ENCODE measurements at regions not wholly inside any gene's neighbourhood (a gene's known extent, or its start where the extent isn't known, plus 50 kb on each side); places are given as distances from the start of the nearest gene placed in this dataset.

DNA sequence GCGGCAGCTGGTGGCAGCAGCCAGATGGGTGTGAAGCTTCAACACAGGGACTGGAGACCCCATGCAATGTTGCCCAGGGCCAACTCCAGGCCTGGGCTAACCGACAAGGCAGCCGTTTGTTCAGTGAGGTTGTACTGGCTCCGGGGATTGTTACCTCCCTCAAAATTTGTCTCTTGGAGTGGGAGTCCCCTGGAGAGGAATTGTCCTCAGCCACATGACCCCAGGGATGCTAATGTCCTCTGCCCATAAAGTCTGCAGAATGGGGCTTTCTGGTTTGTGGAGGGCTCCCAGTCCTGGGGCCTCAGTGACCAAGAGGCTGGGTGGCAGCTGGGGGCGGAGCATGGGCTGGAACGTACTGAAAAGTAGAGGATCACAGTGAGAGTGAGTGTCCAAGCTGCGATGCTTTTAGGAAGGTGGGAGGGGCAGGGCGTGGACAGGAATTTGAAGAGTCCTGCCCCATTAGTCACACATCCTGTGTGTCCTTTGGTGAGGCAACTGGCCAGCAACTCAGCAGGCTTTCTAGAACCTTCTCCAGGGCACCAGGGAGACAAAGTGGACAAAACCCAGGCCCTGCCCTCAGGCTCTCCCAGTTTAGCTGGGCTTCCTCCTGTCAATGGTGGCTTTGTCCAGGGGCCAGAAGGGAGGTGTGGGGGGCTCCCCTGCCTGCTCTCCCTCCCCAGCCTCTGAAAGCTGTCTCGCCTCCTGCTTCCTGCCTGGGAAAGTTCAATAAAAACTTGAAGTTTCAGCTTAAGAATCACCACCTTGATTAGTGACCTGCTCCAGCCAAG lies 114.0 kb downstream of the NSG2 start:
- DNase-seq = no peak

DNA sequence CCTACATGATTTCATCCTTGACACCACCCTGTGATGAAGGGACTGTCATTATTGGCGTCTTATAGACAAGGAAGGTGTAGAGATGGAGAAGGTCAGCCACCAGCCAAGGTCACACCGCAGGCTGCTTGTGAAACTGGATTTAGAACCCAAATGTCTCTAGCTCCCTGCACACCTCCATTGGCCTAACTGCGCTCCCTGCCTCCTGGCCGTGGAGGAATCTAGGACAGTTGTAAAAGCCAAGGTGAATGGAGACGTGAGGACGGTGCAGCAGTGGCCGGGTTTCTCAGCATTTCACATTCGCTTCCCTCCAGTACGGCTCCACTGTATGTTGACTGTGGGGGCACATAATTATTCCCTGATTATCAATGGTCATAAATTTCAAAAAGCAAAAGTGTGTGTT lies 119.9 kb downstream of the NSG2 start:
- no peak for DNase-seq

DNA sequence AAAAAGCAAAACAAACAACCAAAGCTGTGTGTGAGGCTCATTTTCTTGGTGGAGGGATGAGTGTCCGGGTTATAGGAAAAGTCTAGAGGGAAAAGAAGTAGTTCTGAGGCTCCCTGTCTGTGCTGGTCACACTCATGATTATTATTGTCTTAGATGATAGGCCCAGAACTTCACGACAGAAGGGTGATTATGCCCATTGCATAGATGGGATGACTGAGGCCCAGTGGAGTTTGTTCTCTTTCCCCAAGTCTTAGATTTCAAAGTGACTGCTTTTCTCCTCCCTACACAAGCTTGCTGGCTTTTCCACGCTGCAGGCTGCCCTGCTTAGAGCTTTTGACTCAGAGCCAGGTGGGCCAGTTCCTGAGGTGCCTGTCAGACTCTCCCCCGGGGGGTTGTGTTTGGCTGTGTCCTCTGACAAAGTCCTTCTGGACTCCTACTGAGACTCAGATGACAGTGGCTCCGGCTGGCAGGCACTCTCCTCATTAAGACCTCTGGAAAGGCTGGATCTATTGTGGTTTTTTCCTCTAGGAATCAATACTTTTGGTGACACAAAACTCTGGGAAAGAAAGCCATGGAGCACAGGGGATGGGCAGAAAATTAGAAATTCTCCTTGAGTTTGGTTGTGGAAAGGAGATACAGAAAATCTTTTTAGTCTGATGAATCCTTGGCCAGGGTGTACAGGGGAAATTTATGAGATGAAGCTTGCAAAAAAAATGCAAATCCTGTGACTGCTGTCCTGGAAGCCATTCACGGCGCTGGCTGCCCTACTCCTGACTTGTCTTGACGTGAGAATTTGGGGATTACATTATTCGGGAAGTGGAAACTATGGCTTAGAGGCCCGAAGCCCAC lies 120.9 kb downstream of the NSG2 start:
- peak in 16 of 51 donors; percentile 12 to 47 (median 34) for DNase-seq

DNA sequence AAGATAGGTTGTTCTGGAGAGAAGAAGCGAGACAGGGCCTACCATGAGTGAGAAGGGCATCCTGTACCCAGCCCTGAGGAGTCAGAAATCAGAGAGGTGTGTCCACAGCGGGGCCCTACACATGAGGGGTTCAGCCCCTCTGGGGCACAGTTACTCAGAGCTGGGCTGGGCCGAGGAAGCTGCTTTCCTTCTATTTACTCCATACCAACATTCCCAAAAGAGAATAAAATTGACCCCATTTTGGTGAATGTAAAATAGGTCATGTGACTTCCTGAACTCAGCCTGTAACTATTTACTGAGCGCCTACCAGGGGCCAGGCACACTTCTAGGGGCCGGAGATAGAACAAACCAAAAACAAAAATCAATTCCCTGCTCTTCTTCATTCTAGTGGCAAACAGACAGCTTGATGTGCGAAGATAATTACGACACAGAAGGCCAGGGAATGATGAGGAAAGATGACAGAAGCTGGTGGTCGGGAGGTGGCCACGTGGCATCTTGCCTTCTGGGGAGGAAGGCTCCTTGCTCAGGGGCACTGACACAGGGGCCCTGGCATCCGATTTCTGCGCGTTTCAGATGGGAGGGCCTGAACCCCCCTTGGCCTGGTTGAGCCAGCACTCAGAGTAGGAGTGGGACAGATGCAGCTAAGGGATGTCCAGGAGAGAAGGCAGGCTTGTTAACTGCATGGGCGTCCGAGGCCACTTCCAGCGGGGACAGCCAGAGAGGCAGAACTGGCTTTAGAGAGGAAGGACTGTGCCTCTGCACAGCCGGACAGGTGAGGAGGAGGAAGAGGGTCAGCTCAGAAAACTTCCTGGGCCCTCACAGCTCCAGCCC lies 121.8 kb downstream of the NSG2 start:
- no peak for DNase-seq

DNA sequence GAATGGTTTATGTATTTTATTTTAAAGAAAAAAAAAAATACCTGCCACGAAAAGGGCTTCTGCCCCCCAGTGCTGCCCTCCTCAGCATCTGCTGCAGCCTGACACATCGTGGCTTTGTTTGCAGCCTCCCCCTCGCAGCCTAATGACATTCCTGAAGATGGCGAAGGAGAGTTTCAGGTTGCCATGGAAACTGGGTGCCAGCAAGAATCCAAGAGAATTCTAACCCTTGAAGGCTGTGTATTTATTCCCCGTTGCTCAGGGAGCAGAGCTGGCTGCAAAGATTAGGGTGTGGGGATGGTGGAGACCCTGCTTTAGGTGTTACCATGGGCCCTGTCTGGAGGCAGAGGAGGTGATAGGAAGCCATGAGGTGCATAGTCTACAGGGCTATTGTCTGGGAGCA lies 126.6 kb downstream of the NSG2 start:
- DNase-seq = peak in 24 of 51 donors; percentile 13 to 82 (median 37)

DNA sequence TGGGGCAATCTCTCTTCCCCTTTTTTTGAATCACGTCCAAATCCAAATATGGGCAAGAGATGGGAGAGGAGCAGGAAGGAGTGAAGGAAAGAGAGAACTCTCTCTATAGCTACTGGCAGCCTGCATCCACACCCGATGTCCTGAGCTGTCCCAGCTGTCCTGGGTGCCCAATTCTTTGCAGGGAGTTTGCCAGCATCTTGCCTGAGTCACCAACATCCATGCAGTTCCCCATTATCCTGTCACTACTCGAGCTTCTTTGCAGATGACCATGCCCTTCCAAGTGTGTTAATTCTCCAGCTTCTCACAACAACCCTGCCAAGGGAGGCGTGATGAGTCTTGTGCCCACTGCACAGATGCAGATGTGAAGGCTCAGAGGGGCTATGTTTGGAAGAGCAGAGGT lies 127.1 kb downstream of the NSG2 start:
- peak in 2 of 51 donors; percentile 11 to 46 for DNase-seq

DNA sequence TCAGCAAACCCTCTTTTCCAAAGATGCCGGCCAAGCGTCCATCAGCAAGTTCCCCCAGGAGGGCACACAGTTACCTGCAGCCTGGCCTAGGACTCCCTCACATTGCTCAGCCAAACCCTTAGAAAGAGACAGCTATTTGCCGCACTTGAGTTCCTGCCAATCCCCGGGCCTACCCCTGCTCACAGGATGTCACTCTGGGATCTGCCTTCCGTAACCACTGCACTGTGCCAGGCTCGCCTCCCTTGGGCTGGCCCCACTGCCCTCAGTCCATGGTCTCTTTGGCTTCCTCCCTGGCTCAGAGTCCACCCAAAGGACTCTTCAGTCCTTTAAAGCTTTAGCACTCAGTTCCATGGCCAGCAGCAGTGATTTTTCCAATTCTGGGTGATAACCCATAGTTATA lies 128.3 kb downstream of the NSG2 start:
- DNase-seq = no peak

DNA sequence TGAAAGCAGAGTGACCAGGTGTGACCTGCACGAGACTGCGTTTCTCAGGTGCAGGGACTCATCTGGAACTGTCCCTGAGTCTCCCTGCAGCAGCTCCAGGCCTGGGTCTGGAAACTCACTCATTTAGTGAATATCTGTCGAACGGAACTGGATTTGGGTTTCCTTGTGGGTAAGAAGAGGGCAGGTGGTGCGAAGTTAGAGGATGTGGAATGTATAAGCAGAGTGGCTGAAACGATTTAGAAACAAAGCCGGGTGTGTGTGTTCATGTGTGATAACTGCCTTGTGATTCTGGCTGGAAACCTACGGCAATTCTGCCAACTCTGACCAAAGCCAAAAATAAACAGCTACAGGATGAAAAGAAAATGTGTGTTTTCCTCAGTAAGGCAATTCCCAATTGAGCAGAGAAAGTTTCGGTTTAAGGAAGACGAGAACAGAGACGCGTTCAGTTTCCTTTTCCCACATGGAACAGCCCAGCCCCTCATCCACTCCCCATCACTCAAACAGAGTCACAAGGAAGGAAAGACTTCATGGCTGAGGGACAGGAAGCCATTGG lies 130.3 kb downstream of the NSG2 start:
- no peak for DNase-seq

DNA sequence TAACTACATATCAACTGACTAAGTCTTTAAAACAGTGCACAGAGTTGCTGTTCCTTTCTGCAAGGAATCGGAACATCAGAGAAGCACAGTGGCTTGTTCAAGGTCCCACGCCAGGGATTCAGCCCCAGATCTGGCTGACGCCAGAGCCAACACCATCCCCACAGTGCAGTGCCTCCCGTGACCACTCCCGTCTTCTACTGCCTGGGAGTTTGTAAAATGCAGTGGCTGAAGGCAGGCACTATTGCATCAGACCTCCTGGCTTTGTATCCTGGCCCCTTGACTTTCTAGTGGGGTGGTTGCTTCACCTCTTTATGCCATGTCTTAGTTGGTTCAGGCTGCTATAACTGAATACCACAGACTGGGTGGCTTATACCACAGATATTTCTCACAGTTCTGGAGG lies 131.0 kb downstream of the NSG2 start:
- no peak for DNase-seq

DNA sequence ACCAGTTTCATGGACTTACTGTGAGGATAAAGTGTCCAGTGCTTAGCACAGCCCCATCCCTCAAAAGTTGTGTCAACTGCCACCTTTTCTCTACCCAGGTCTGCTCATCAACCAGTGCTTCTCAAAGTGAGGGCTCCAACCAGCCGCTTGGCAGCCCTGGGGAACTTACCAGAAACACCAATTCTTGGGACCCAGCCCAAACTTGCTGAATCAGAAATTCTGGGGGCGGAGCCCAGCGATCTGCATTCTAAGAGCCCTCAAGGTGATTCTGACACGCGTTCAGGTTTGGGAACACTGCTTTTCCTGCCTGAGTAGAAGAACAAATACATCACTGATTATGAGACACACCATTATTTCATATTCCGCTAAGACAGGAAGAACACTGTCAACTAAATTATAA lies 132.0 kb downstream of the NSG2 start:
- DNase-seq = peak in 2 of 51 donors; percentile 17 to 52

DNA sequence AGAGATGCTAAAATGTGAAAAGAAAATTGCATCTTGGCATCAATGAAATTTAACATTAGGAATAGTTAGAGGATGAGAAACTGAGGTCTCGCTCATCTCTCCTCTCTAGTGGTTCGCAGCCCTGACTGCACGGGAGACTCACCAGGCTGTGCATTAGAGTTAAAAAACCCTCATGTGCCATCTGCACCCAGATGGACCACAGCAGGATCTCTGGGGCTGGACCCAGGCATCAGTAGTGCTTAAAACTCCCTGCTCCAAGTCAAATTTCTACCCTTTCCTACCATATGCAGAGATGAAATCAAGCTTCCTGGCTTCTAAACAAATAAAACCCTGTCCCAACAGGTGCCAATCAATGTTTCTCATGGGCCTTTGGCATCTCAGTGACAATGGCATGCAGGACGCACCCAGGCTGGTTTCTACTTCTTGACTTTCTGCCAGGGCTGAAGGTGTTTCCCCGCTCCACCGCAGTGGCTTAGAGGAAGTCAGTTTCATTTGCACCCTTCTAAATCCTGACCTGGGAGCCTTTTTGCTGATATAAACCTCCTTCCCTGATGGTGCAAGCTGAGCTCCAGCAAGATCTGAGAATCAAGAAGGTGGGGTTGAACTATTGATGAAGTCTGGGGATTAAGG lies 132.6 kb downstream of the NSG2 start:
- peak in 1 of 51 donors; percentile 52 for DNase-seq

DNA sequence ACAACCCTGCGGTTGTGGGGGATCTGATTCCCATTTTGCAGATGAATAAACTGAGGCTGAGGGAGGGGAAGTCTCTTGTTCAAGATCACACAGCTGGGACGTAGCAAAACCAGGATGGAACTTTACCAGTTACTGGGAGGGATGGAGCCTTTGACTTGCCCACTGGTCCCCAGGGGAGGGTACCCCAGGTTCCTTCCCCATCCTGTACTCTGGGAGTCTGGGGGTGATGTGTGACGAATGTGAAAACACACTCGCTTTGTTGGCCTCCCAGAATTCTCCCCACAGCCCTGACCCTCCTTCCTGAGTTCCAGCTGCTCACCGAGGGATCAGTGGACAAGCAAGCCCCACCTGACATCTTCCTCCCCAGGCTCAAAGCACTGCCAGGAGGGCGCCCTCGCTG lies 135.1 kb downstream of the NSG2 start:
- DNase-seq = no peak

DNA sequence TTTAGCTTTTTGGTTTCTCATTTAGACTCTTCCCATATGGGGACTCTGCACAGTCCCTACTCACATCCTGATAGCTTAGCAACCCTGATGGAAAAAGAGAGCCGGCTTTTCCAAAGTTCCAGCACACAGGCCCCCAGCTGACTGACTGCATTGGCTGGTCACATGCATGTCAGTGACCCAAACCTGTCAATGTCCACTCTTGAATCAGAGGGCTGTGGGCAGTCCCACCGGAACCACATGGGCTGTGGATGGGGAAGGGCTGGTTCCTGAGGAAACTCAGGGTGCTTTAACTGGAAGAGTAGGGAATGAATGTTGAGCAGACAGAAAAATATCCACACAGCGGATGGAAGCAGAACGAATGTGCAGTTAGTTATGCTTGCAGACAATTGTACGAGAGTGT lies 136.6 kb downstream of the NSG2 start:
- DNase-seq = no peak

DNA sequence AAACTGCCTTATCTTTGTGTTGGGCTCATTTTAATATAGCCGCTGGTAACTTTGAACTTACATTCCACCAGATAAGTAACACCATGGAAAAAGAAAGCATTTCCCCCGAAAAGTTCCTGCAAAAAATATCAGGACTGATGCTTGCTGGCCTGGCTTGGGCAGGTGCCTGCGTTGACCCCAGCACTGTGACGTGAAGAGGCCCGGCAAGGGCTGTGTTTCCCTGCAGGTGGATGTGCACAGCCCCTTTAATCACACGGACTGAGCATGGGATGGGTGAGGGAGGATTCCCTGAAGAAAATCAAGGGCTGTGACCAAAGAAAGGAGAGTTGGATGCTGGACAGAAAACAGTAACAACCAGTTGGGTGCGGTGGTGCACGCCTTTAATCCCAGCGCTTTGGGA lies 138.2 kb downstream of the NSG2 start:
- no peak for DNase-seq

DNA sequence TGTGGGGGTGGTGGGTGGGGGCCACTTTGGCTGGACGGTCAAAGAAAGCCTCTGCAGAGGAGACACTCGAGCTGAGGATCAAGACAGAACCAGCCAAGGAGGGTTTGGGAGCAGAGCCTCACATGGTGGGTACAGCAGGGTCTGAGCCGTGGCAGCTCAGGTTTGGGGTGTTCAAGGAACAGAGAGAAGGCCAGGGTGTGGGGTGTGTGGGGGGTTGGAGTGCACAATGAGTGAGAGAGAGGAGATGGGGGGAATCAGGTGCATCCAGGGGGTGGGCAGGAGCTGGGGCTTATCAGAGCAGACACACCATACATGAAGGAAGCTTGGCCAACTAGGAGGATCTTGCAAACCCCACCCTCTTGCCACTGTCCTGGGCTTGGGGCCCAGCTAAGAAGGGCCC lies 140.0 kb downstream of the NSG2 start:
- no peak for DNase-seq

DNA sequence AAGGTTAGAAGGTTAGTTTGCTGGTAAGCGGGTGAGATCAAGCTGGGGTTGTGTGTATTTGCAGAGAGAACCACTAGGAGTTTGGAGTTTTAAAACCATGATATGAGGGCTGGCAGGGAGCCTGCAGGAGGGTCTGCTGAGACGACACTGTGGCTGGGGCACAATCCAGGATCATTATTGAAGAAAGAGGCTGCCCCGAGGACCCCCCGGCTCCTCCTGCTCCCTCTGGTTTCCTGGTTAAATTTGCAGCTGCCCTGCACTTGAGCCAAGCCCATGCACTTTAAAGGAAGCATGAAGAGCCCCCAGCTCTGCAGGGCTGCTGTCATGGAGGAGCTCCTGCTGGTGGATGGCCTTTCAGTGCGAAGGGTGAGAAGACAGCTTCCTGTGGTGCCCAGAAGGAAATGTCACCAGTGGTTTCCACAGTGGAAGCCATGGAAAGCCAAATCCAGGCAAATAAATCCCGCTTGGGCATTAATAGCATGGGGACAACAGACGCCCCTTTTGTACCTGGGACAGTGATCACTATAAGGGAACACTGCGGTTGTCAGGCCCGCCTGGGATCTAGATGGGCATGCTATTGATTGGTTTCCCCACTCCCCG lies 140.7 kb downstream of the NSG2 start:
- no peak for DNase-seq

DNA sequence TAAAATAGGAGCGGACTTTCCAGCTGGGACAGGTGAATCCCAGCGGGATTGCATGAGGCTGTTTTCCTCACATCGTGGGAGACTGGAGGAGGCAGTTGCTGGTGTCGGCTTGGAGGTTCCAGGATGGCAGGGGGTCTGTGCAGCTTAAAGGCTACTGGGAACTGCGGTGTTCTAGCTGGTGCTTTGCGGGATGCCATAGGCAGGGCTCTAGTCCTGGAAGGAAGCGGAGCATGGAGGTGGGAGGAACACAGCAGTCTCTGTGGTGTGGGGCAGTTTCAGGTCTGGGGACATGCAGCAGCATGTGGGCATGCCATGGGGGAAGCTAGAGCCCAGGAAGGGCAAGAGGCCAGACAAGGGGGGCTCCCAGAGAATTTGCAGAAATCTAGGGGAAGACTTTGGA lies 141.5 kb downstream of the NSG2 start:
- DNase-seq = no peak

DNA sequence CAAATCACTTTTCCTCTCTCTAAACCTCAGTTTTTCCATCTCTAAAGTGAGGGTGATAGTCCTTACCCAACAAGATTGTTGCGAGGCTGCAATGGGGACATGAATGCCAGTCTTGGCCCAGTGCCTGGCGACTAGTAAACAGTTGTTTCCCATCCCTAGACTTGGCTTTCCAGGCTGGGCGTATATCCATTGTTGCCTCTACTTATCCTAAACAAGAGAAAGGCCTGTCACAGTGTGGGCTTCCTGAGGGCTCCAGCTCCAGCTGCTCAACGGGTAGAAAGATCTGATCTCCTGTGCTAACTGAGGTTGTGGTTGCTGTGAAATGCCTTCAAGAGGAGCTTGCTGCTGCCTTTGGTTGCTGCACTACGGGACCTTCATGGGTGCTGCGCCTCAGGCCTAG lies 142.0 kb downstream of the NSG2 start:
- DNase-seq = no peak

DNA sequence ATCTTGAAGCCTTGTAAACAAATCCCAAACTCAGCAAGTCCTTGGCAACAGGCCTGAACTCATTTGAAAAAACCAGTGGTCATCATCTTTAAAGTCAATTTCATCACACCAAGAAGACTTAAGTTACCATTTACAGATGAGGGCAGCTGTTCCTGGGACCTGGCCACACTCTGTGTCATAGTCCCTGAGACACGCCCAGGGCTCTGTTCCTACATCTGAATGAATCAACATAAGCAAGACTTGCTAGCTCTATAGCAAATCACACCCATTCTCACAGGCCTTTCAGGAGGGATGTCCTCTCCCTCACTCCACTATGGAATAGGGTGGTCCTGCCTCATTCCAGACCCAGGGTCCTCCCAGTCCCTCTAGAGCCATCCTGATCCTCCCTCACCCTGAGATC lies 142.8 kb downstream of the NSG2 start:
- DNase-seq = no peak

DNA sequence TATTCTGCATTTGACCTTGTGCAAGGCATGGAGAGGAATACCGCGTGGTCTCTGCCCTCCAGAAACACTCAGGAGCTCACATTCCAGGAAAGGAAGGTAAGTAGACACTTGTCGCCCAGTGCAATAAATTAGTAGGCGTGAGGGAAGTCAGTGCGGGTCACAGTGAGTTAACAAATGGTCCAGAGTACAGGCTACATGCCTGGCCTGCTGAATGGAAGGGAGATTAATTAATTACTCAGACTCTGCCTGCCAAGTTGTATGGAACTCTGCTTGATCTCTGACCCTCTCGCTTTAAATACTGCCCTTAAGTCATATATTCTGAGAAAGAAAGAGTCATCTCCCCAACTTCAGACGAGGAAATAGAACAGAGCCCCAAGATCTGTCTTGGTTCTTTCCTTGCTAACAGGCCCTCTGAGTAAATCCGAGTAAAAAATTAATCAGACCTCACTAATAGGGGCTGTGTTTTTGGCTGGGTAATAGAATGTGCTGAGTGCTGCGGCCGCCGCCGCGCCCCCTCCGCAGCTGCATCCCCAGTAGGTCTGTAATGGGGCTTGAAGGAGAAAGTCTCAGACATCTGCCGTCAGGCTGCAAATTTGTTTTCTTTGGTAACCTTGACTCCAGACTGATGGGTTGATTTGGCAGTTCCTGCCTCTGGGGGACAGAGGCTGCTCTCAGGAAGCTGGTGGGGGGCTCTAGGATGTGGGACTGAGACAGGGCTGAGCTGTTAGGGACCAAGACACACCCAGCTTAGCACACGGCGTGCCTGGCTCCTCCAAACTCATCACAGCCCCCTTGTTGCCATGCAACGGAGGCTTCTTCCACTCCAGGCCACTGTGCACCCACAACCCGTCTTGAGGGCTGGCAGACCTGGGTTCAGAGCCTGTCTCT lies 144.4 kb downstream of the NSG2 start:
- DNase-seq = peak in 1 of 51 donors; percentile 16

Data from hypothalamus (tissue), 51 donors.